Testis (tissue), 2 donors: ENCODE measurements at regions not wholly inside any gene's neighbourhood (a gene's known extent, or its start where the extent isn't known, plus 50 kb on each side); places are given as distances from the start of the nearest gene placed in this dataset.

Experiments used
- DNase-seq: peaks from one replicate; pipeline ENCODE4 v3.0.0-alpha.2; 2019
- H3K27ac ChIP-seq, 2 donors: fragments of 200-600 bp; sonication (generic); one replicate each; pipeline ENCODE4 v1.5.1; 2019
- H3K27me3 ChIP-seq: fragments of 200-600 bp; sonication (generic); one replicate; pipeline ENCODE4 v1.5.1; 2019
- H3K36me3 ChIP-seq: fragments of 200-600 bp; sonication (generic); one replicate; pipeline ENCODE4 v1.5.1; 2017; ENCODE audit warnings: low read depth; ENCODE audit errors: missing control alignments
- H3K4me1 ChIP-seq: fragments of 200-600 bp; sonication (generic); one replicate; pipeline ENCODE4 v1.5.1; 2019
- H3K4me3 ChIP-seq, 2 donors: fragments of 200-600 bp; sonication (generic); one replicate each; pipeline ENCODE4 v1.5.1; 2017 to 2019
- H3K9me3 ChIP-seq: fragments of 200-600 bp; sonication (generic); one replicate; pipeline ENCODE4 v1.5.1; 2017
- POLR2A ChIP-seq: fragments of 450-650 bp; IDR thresholded peaks from one replicate; pipeline ENCODE4 v1.6.1; 2017; ENCODE audit warnings: antibody characterized with exemption, mild to moderate bottlenecking, moderate library complexity
- WGBS, 2 donors: methylation state at CpG; one replicate each; pipeline ENCODE4 v1.1.5; 2018; 5-methylcytosine and 5-hydroxymethylcytosine counted together
- intact Hi-C: fragments of 100-400 bp; cut with DNase I; formaldehyde crosslinking; loops from one replicate; pipeline ENCODE4 v1.15.1; 2023; ENCODE audit warnings: low total_unique reads
- TF ChIP-seq, protein P1 (sequence below), 3 experiments: fragments of 450-650 bp in 2 of 3; fragments of 200-600 bp in 1 of 3; sonication (generic) in 1 of 3; IDR thresholded peaks; one replicate each; pipeline ENCODE4 v1.5.1; 2016 to 2019; ENCODE audit warnings: antibody characterized with exemption in 3 of 3, mild to moderate bottlenecking in 2 of 3, moderate library complexity in 1 of 3

DNA sequence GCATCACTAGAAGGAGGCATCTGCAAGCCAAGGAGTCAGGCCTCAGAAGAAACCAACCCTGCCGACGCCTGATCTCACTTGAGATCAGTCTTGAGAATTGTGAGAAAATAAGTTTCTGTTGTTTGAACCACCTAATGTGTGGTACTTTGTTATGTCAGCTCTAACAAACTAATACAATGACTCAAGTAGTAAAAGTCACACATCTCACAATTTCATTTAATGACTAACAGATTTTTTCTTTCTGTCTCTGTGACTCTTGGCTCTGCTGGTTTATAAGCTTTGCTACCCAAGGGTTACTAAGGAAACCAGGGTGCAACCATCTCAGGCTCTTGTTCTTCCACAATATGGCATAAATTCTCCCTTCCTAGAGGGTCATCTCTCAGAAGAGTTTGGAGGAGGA is 315.8 kb upstream of the GRAMD2B start:
- Histone ChIP-seq H3K4me3 (no peak overlapping the region), H3K27ac (no peak overlapping the region), H3K36me3 (no peaks in the 10 kb centered on the region), H3K4me1 (no peaks in the 10 kb centered on the region), H3K9me3 (no peaks in the 10 kb centered on the region), H3K27me3 (no peaks in the 10 kb centered on the region)
- TF ChIP-seq, protein P1, sequence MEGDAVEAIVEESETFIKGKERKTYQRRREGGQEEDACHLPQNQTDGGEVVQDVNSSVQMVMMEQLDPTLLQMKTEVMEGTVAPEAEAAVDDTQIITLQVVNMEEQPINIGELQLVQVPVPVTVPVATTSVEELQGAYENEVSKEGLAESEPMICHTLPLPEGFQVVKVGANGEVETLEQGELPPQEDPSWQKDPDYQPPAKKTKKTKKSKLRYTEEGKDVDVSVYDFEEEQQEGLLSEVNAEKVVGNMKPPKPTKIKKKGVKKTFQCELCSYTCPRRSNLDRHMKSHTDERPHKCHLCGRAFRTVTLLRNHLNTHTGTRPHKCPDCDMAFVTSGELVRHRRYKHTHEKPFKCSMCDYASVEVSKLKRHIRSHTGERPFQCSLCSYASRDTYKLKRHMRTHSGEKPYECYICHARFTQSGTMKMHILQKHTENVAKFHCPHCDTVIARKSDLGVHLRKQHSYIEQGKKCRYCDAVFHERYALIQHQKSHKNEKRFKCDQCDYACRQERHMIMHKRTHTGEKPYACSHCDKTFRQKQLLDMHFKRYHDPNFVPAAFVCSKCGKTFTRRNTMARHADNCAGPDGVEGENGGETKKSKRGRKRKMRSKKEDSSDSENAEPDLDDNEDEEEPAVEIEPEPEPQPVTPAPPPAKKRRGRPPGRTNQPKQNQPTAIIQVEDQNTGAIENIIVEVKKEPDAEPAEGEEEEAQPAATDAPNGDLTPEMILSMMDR (IDR thresholded peaks at IDR 0.05): no peak
- TF ChIP-seq POLR2A: no peak
- 95 to 100% methylated on average over 2 of the region's 2 CpGs for WGBS, 2 donors
- DNase-seq: no peak
- intact Hi-C loops: no loop called here

DNA sequence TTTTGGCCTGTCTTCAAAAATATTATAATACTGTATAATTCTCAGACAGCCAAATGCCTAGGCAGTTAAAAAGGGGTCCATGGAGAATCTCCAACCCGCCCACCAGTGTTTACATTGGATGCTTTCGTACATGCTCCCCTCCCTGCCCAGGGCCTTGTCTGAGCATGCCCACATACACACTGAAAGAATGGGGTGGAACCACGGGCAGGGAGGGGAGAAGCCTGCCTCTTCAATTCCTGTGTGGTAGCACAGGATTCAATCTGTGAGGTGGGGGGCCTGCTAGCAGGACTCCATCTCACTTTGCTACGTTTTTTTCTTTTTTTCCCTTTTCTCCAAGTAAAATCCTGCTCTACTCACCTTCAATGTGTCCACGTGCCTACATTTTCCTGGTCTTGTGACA is 314.7 kb upstream of the GRAMD2B start:
- TF ChIP-seq, protein P1 (IDR thresholded peaks at IDR 0.05): no peak
- no peak for TF ChIP-seq POLR2A
- Histone ChIP-seq H3K9me3 (no peaks in the 10 kb centered on the region), H3K27me3 (no peaks in the 10 kb centered on the region), H3K27ac (no peak overlapping the region), H3K36me3 (no peaks in the 10 kb centered on the region), H3K4me1 (no peaks in the 10 kb centered on the region), H3K4me3 (no peak overlapping the region)
- DNase-seq: no peak
- intact Hi-C loops: no loop called here
- 70% methylated on average over 5 of the region's 5 CpGs for WGBS, 2 donors

DNA sequence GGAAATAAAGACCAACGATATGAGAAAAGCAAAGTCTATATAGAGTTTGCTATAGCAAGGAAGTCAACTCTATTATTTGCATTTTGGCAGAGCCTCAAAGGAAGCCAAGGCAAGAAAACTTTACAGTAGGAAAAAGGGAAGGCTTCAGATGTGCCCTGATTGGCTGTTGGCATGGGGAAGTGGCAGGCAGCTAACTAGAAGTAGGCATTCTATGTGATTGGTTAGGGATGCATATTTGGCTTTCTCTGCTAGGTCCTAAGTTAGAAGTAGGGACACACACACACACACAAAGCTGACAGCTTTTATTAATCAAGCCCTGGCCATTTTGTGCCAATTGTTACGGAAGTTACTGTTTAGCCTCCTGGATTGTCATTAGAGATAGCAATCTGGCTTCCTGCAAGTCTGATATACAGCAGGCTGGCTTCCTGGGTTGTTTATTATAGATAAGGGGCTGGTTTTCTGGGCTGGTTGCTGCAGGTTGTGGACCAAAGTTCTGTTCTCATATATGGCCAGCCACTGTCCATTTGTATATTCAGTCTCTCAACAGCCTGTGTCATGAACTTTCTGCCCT is 308.1 kb upstream of the GRAMD2B start:
- no peak for DNase-seq
- no peaks in the 10 kb centered on the region for H3K36me3 ChIP-seq
- TF ChIP-seq POLR2A: no peak
- TF ChIP-seq, protein P1 (IDR thresholded peaks at IDR 0.05): no peak
- H3K27me3 ChIP-seq: no peaks in the 10 kb centered on the region
- H3K27ac ChIP-seq: no peak overlapping the region
- 75 to 78% methylated on average over 2 of the region's 2 CpGs for WGBS, 2 donors
- no peaks in the 10 kb centered on the region for H3K9me3 ChIP-seq
- H3K4me3 ChIP-seq: no peak overlapping the region
- intact Hi-C loops: no loop called here
- no peaks in the 10 kb centered on the region for H3K4me1 ChIP-seq

DNA sequence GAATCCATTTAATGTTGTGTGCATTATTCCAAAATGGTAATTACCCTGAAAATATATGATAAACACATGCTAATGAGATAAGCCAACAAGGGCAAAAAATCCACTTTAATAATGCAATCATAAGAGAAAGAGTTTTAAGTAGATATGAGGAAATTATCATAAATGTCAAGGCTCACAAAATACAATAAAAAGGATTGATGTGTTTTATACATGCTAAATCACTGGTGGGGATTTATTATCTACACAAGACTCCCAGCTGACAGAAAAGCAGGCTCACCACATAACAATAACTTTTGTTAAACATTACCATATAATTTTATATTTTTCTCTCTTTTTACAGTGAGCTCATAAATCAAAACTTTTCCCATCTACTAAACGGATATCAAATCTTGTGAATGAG is 306.2 kb upstream of the GRAMD2B start:
- Histone ChIP-seq H3K27ac (no peak overlapping the region), H3K27me3 (no peaks in the 10 kb centered on the region), H3K9me3 (no peaks in the 10 kb centered on the region), H3K4me3 (no peak overlapping the region), H3K4me1 (no peaks in the 10 kb centered on the region), H3K36me3 (no peaks in the 10 kb centered on the region)
- DNase-seq: no peak
- intact Hi-C loops: no loop called here
- no peak for TF ChIP-seq POLR2A
- TF ChIP-seq, protein P1 (IDR thresholded peaks at IDR 0.05): no peak
- whole genome bisulfite sequencing, 2 donors: 37 to 53% methylated on average over 1 of the region's 1 CpG

DNA sequence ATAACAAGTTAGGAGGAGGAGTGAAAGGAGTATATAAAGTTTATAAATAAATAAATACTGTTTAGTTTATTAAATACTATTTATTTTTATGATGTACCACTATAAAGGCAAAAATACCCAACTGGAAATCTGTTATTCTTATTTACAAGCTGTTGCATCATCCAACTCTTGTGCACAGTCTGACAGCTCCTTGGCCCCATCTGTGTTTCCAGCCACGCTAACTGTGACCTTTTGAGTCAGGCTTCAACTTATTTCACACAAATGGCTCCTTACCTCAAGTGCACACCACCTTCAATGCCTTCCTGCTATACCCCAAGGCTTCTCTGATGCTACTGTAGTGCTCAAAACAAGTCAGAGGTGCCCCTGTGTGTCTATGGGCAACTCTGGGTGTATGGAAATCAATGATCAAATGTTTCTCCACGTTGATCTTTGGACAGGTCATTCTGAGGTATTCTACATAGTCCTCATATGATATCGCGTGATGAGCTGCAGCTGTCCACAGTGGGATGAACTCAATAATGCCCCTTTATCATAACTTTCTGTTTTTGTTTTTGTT is 303.2 kb upstream of the GRAMD2B start:
- H3K36me3 ChIP-seq: no peaks in the 10 kb centered on the region
- H3K4me3 ChIP-seq: no peak overlapping the region
- TF ChIP-seq, protein P1 (IDR thresholded peaks at IDR 0.05): no peak
- TF ChIP-seq POLR2A: no peak
- no peaks in the 10 kb centered on the region for H3K9me3 ChIP-seq
- intact Hi-C loops: no loop called here
- DNase-seq: no peak
- H3K27me3 ChIP-seq: no peaks in the 10 kb centered on the region
- WGBS, 2 donors: 90 to 97% methylated on average over 4 of the region's 4 CpGs
- H3K4me1 ChIP-seq: peaks cover under 1% of the 10 kb centered on the region
- no peak overlapping the region for H3K27ac ChIP-seq
